ENCODE measurements at regions not wholly inside any gene's neighbourhood (a gene's known extent, or its start where the extent isn't known, plus 50 kb on each side); places are given as distances from the start of the nearest gene placed in this dataset.
A peak's percentile ranks its signal among the peaks of the same experiment; 100 is the strongest.

- DNase-seq, result no peak
Observed at GRCh38 chr11:119545978-119546915, 123.3 kb upstream of the THY1 start.

GRCh38 chr11:119540370-119541125, 117.6 kb upstream of the THY1 start:
- no peak for DNase-seq

GRCh38 chr11:119539583-119539982, 116.6 kb upstream of the THY1 start:
- DNase-seq, result no peak

- DNase-seq, result no peak
Observed at GRCh38 chr11:119538753-119539152, 115.8 kb upstream of the THY1 start.

- no peak for DNase-seq
Observed at GRCh38 chr11:119537306-119538253, 114.6 kb upstream of the THY1 start.

GRCh38 chr11:119536801-119537200, 113.8 kb upstream of the THY1 start:
- DNase-seq, result no peak

- peak; percentile 28 to 44 for DNase-seq
Observed at GRCh38 chr11:119533921-119534736, 111.2 kb upstream of the THY1 start.

- no peak for DNase-seq
Observed at GRCh38 chr11:119533462-119533861, 110.5 kb upstream of the THY1 start.

GRCh38 chr11:119532551-119532950, 109.6 kb upstream of the THY1 start:
- DNase-seq, result no peak

GRCh38 chr11:119531623-119532022, 108.7 kb upstream of the THY1 start:
- no peak for DNase-seq

- no peak for DNase-seq
Observed at GRCh38 chr11:119531056-119531455, 108.1 kb upstream of the THY1 start.

GRCh38 chr11:119530509-119530908, 107.5 kb upstream of the THY1 start:
- no peak for DNase-seq

GRCh38 chr11:119529936-119530335, 107.0 kb upstream of the THY1 start:
- no peak for DNase-seq

GRCh38 chr11:119529063-119529845, 106.3 kb upstream of the THY1 start:
- DNase-seq, result no peak

GRCh38 chr11:119525867-119526196, 102.9 kb upstream of the THY1 start:
- no peak for DNase-seq

- DNase-seq, result no peak
Observed at GRCh38 chr11:119525180-119525866, 102.4 kb upstream of the THY1 start.

- DNase-seq, result no peak
Observed at GRCh38 chr11:119523539-119524157, 100.7 kb upstream of the THY1 start.

GRCh38 chr11:119522609-119523008, 99.6 kb upstream of the THY1 start:
- DNase-seq, result no peak

- DNase-seq, result no peak
Observed at GRCh38 chr11:119521551-119521950, 98.6 kb upstream of the THY1 start.

- DNase-seq, result no peak
Observed at GRCh38 chr11:119520966-119521365, 98.0 kb upstream of the THY1 start.

Data from activated CD4-positive, alpha-beta T cell treated with anti-CD3 and anti-CD28 coated beads for 4 hours (primary cell).